ENCODE measurements at regions not wholly inside any gene's neighbourhood (a gene's known extent, or its start where the extent isn't known, plus 50 kb on each side); places are given as distances from the start of the nearest gene placed in this dataset.
A peak's percentile ranks its signal among the peaks of the same experiment; 100 is the strongest.

GRCh38 chr14:71855399-71856036 lies 76.7 kb upstream of the RGS6 start:
- DNase-seq (ENCODE audit: low spot score): no peak
- peak; percentile 44 for TF ChIP-seq CTCF (IDR thresholded peaks at IDR 0.05)
- Histone ChIP-seq H3K27ac (no peak overlapping the region), H3K4me3 (no peak overlapping the region)

GRCh38 chr14:71856199-71856919 lies 75.9 kb upstream of the RGS6 start:
- Histone ChIP-seq H3K27ac (no peak overlapping the region), H3K4me3 (no peak overlapping the region)
- TF ChIP-seq CTCF (IDR thresholded peaks at IDR 0.05): no peak
- DNase-seq (ENCODE audit: low spot score): no peak

GRCh38 chr14:71863049-71863448 lies 69.2 kb upstream of the RGS6 start:
- no peak for DNase-seq (ENCODE audit: low spot score)
- H3K27ac ChIP-seq: peak overlapping the region; percentile 50 to 83
- no peak overlapping the region for H3K4me3 ChIP-seq
- no peak for TF ChIP-seq CTCF (IDR thresholded peaks at IDR 0.05)

GRCh38 chr14:71863766-71864165 lies 68.5 kb upstream of the RGS6 start:
- no peak for DNase-seq (ENCODE audit: low spot score)
- Histone ChIP-seq H3K27ac (peak overlapping the region; percentile 26 to 50), H3K4me3 (no peak overlapping the region)
- no peak for TF ChIP-seq CTCF (IDR thresholded peaks at IDR 0.05)
